ENCODE measurements at regions not wholly inside any gene's neighbourhood (a gene's known extent, or its start where the extent isn't known, plus 50 kb on each side); places are given as distances from the start of the nearest gene placed in this dataset.

DNA sequence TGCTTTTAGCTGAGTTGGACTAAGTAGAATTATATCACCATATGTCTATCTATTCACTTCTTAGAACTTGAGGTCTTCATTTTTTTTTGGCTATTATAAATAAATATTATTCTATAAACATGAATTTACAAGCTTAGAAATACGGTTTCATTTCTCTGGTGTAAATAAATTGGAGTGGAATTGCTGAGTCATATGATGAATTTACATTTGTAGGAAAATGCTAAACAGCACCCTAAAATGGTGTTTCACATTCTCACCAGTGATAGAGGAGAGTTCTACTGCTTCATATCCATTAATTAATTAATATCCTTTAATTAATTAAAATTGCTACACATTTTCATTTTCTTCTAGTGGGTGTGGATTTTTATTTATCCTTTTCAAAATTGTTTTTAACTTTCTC, 318.3 kb downstream of the MDFIC start:
- TF ChIP-seq CTCF (IDR thresholded peaks at IDR 0.05) (no peak), POLR2A (IDR thresholded peaks at IDR 0.05) (no peak)

Measured in esophagus squamous epithelium (tissue), 4 donors.